K562 (cell line): ENCODE measurements at regions not wholly inside any gene's neighbourhood (a gene's known extent, or its start where the extent isn't known, plus 50 kb on each side); places are given as distances from the start of the nearest gene placed in this dataset.

ENCODE experiments used
- ATAC-seq: fragments of 200-7000 bp; cut with Tn5 transposase; 3 replicates; pipeline ENCODE4 v1.9.1; 2020; ENCODE audit warnings: moderate library complexity
- BruUV-seq: library from RNA; stranded (reverse); fragments of 400-500 nt; replicated peaks from 2 replicates; lab custom pipeline; 2021; lab: Mats Ljungman, UMichigan
- CTCF ChIA-PET: fragments of 300-600 bp; formaldehyde crosslinking; extraction: SDS; loops from one replicate; lab custom pipeline; 2021; ENCODE audit warnings: low intra/inter-chr PET ratio; lab: Yijun Ruan, JAX
- POLR2A ChIA-PET: fragments of 300-600, 350-650 bp; sonication (Branson Sonifier 250); formaldehyde crosslinking; extraction: SDS; loops from one replicate; lab custom pipeline; 2021; ENCODE audit warnings: antibody characterized with exemption, inconsistent platforms; lab: Yijun Ruan, JAX
- DNase-seq, 4 experiments: peaks; one replicate each; pipeline versions ENCODE4 v3.0.0 to v3.0.0-alpha.2; 2011 to 2018; ENCODE audit warnings: low spot score in 3 of 4, mixed read lengths in 3 of 4; ENCODE audit errors: extremely low read depth in 1 of 4
- FAIRE-seq: peaks from 2 replicates; lab custom pipeline; 2011; peaks lifted over from hg19 to GRCh38; lab: Jason Lieb, UNC
- H2AFZ ChIP-seq: 2 replicates; pipeline ENCODE4 v1.6.0; 2011; ENCODE audit warnings: low read depth, low read length, control low read depth, inconsistent platforms
- H3K27ac ChIP-seq: fragments of 200-600 bp; 3 replicates; pipeline ENCODE4 v1.8.0; 2011; ENCODE audit warnings: low read depth, mild to moderate bottlenecking, control low read depth, inconsistent platforms, low read length, moderate library complexity, mixed read lengths; ENCODE audit errors: extremely low read depth
- H3K27me3 ChIP-seq, 2 experiments: fragments of 300-600 bp in 1 of 2; 2 replicates in 1 of 2; 3 replicates in 1 of 2; pipeline versions ENCODE4 v1.6.0 to v1.8.0; 2011; ENCODE audit warnings: inconsistent platforms in 2 of 2, low read length in 2 of 2, mild to moderate bottlenecking in 1 of 2, mixed read lengths in 1 of 2, moderate library complexity in 1 of 2; ENCODE audit not compliant: control insufficient read depth in 2 of 2, insufficient read depth in 2 of 2
- H3K36me3 ChIP-seq: fragments of 300-600 bp; 3 replicates; pipeline ENCODE4 v1.8.0; 2011; ENCODE audit warnings: mild to moderate bottlenecking, low read length, inconsistent platforms; ENCODE audit not compliant: control insufficient read depth, insufficient read depth
- H3K4me1 ChIP-seq, 2 experiments: fragments of 200-600 bp in 1 of 2; replicated peaks in 1 of 2; 2 replicates in 1 of 2; 3 replicates in 1 of 2; pipeline versions ENCODE4 v1.5.1 to v1.8.0; 2011; ENCODE audit warnings: inconsistent platforms in 2 of 2, low read length in 2 of 2, mild to moderate bottlenecking in 1 of 2, mixed read lengths in 1 of 2, moderate library complexity in 1 of 2; ENCODE audit not compliant: control insufficient read depth in 2 of 2, insufficient read depth in 2 of 2
- H3K4me2 ChIP-seq: 2 replicates; pipeline ENCODE4 v1.6.1; 2011; ENCODE audit warnings: low read length, control low read depth, inconsistent platforms, mixed read lengths; ENCODE audit not compliant: insufficient read depth
- H3K4me3 ChIP-seq: fragments of 200-600 bp; sonication (generic), shearing (Covaris generic); 2 replicates; pipeline ENCODE4 v1.5.1; 2016; ENCODE audit warnings: control low read depth, inconsistent platforms
- H3K79me2 ChIP-seq: fragments of 200-600 bp; 3 replicates; pipeline ENCODE4 v1.8.0; 2011; ENCODE audit warnings: low read length, inconsistent platforms; ENCODE audit not compliant: control insufficient read depth, insufficient read depth
- H3K9ac ChIP-seq, 2 experiments: 2 replicates each; pipeline versions ENCODE4 v1.6.0 to v1.6.1; 2011; ENCODE audit warnings: low read depth in 2 of 2, low read length in 2 of 2, control low read depth in 1 of 2, inconsistent platforms in 1 of 2, mild to moderate bottlenecking in 1 of 2, mixed read lengths in 1 of 2; ENCODE audit not compliant: insufficient read depth in 1 of 2
- H3K9me1 ChIP-seq: one replicate; pipeline ENCODE4 v1.6.0; 2011; ENCODE audit warnings: inconsistent platforms, mild to moderate bottlenecking, low read length, moderate library complexity; ENCODE audit not compliant: control insufficient read depth, insufficient read depth
- H3K9me3 ChIP-seq: replicated peaks from 2 replicates; pipeline ENCODE4 v1.5.1; 2011; ENCODE audit warnings: low read depth, low read length, inconsistent platforms; ENCODE audit not compliant: control insufficient read depth, insufficient read depth
- H4K20me1 ChIP-seq: replicated peaks from 2 replicates; pipeline ENCODE4 v1.6.1; 2011; ENCODE audit warnings: low read length, inconsistent platforms, mixed read lengths; ENCODE audit not compliant: control insufficient read depth, insufficient read depth
- DIDO1 ChIP-seq: fragments of 450-650 bp; IDR thresholded peaks from 2 replicates; pipeline ENCODE4 v1.6.1; 2016; ENCODE audit warnings: low read depth, missing biosample characterization, missing genetic modification characterization
- EP400 ChIP-seq: fragments of 450-650 bp; IDR thresholded peaks from 2 replicates; pipeline ENCODE4 v1.6.1; 2017; ENCODE audit warnings: antibody characterized with exemption, mild to moderate bottlenecking, moderate library complexity
- HNRNPUL1 ChIP-seq: fragments of 200-400 bp; formaldehyde crosslinking; IDR thresholded peaks from 2 replicates; pipeline ENCODE4 v1.6.1; 2017; ENCODE audit warnings: low read length
- IFI16 ChIP-seq: fragments of 250-450 bp; sonication (Bioruptor Pico); IDR thresholded peaks from 2 replicates; pipeline ENCODE4 v2.1.2; 2022; ENCODE audit warnings: mild to moderate bottlenecking, inconsistent platforms
- JUND ChIP-seq, 2 experiments: IDR thresholded peaks; 2 replicates in 1 of 2; 3 replicates in 1 of 2; pipeline ENCODE4 v1.6.1; 2011; ENCODE audit warnings: borderline replicate concordance in 2 of 2, low read depth in 2 of 2, low read length in 2 of 2, improper control_type of control experiment in 1 of 2, missing biosample characterization in 1 of 2, missing genetic modification characterization in 1 of 2, missing genetic modification reagents in 1 of 2
- NBN ChIP-seq: fragments of 450-650 bp; IDR thresholded peaks from 2 replicates; pipeline ENCODE4 v1.6.1; 2016; ENCODE audit warnings: low read depth, mild to moderate bottlenecking
- NR2F6 ChIP-seq: fragments of 450-650 bp; formaldehyde crosslinking; IDR thresholded peaks from 2 replicates; pipeline ENCODE4 v1.4.0; 2020; ENCODE audit warnings: mild to moderate bottlenecking
- PCBP2 ChIP-seq: fragments of 200-400 bp; formaldehyde crosslinking; IDR thresholded peaks from 2 replicates; pipeline ENCODE4 v1.6.1; 2018; ENCODE audit warnings: low read length, low read depth, mild to moderate bottlenecking, moderate library complexity; ENCODE audit not compliant: poor library complexity, severe bottlenecking
- PTBP1 ChIP-seq: fragments of 200-400 bp; formaldehyde crosslinking; IDR thresholded peaks from 2 replicates; pipeline ENCODE4 v1.6.1; 2017; ENCODE audit warnings: low read depth, low read length
- TGIF2 ChIP-seq: sonication (generic); formaldehyde crosslinking; IDR thresholded peaks from 2 replicates; pipeline ENCODE4 v1.8.1; 2022; ENCODE audit warnings: mild to moderate bottlenecking, missing genetic modification reagents, moderate library complexity
- ZFP30 ChIP-seq: fragments of 250-450 bp; sonication (Bioruptor Pico); IDR thresholded peaks from 2 replicates; pipeline ENCODE4 v1.8.0; 2022; ENCODE audit warnings: moderate library complexity, mild to moderate bottlenecking, inconsistent platforms, borderline replicate concordance
- ZNF57 ChIP-seq: fragments of 450-650 bp; formaldehyde crosslinking; IDR thresholded peaks from 2 replicates; pipeline ENCODE4 v1.4.0; 2020; ENCODE audit warnings: mild to moderate bottlenecking, moderate library complexity
- ZNF778 ChIP-seq: fragments of 450-650 bp; formaldehyde crosslinking; IDR thresholded peaks from 2 replicates; pipeline ENCODE4 v1.4.0; 2020; ENCODE audit warnings: mild to moderate bottlenecking, moderate library complexity
- WGBS: fragments of 100-300 bp; shearing (Covaris generic); methylation state at CpG from one replicate; pipeline ENCODE4 v1.1.6; 2016; ENCODE audit warnings: low coverage, mixed read lengths; ENCODE audit not compliant: insufficient coverage; ENCODE audit errors: missing lambda C conversion rate; 5-methylcytosine and 5-hydroxymethylcytosine counted together
- in situ Hi-C: fragments of 300-500 bp; cut with MboI; formaldehyde crosslinking; loops from 4 replicates; pipeline ENCODE4 v1.15.0; 2018; ENCODE audit warnings: inconsistent platforms, mixed read lengths
- intact Hi-C: fragments of 100-400 bp; cut with micrococcal nuclease; formaldehyde crosslinking; loops from 2 replicates; pipeline ENCODE4 v1.14.2; 2022
- TF ChIP-seq, protein P1 (sequence below): fragments of 250-450 bp; sonication (Bioruptor Pico); IDR thresholded peaks from 2 replicates; pipeline ENCODE4 v1.4.0; 2020; ENCODE audit warnings: mild to moderate bottlenecking, moderate library complexity
- TF ChIP-seq, protein P2 (sequence below): IDR thresholded peaks from 2 replicates; pipeline ENCODE4 v1.6.1; 2012; ENCODE audit warnings: low read depth, low read length, improper control_type of control experiment, borderline replicate concordance
- TF ChIP-seq, protein P3 (sequence below): fragments of 250-450 bp; sonication (Bioruptor Pico); IDR thresholded peaks from 2 replicates; pipeline ENCODE4 v1.9.0; 2021; ENCODE audit warnings: mild to moderate bottlenecking
- TF ChIP-seq, protein P4 (sequence below): fragments of 150-350 bp; conservative IDR thresholded peaks from 2 replicates; pipeline ENCODE4 v1.6.1; 2014; ENCODE audit warnings: low read length

DNA sequence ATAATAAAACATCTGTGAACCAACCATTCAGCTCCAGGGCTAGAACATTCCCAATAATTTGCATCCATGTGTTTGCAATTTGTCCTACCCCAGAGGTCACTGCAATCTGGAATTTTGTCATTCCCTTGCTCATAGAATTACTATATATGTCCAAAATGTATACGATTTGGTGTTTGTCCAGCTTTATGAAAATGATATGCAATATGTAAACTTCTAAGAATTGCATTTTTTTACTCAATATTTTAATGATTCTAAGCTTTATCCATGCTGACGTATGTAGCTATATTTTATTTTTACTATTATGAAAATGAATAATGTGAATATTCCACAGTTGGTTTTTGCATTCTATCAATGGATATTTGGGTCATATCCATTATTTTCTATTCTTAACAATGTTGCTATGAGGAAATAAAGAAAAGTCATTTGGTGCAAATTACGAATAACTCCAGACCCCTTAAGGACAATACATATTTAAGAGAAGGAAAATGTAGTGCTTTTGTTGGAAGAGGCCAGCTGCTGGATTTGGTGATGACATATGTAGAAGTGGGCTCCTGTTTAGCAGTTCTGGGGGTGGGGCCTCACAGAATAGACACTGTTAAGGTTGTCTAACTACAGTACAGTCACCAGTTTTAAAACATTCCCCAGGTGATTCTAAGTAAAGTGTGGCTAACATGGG lies 139.4 kb downstream of the SLC38A4 start:
- ATAC-seq = no peak
- Histone ChIP-seq H3K79me2 (no peaks in the 10 kb centered on the region), H3K4me2 (no peak overlapping the region), H2AFZ (no peak overlapping the region), H3K9me3 (no peaks in the 10 kb centered on the region; the same call in 1 of the 2 replicates), H3K27me3 (no peaks in the 10 kb centered on the region; a peak in 1 of 5 replicates), H3K4me3 (no peak overlapping the region), H3K4me1 (no peaks in the 10 kb centered on the region), H3K27ac (no peak overlapping the region), H3K9ac (no peak overlapping the region), H3K36me3 (no peaks in the 10 kb centered on the region), H3K9me1 (no peaks in the 10 kb centered on the region), H4K20me1 (no peaks in the 10 kb centered on the region)
- FAIRE-seq = no peak
- CTCF ChIA-PET = no interaction called here
- BruUV-seq = no TSS peak
- POLR2A ChIA-PET = interaction anchor here (0.6 to 1.5 kb wide), 2 partner anchors 17 to 30 kb away, joined by 3 read pairs; no protein-coding TSS in a partner anchor
- intact Hi-C loops = no loop called here
- no peak for DNase-seq
- WGBS = 0% methylated on average over 3 of the region's 3 CpGs
- in situ Hi-C loops = no loop called here
- TF ChIP-seq PTBP1 (no peak), DIDO1 (tag) (no peak), NBN (no peak), ZFP30 (CRISPR knock-in tag) (no peak), PCBP2 (no peak), NR2F6 (no peak), EP400 (no peak), JUND (IDR thresholded peaks at IDR 0.05; ENCODE audit: borderline replicate concordance, low read depth, low read length) (no peak), JUND (tag; IDR thresholded peaks at IDR 0.05; ENCODE audit: borderline replicate concordance, low read depth, low read length) (no peak), IFI16 (CRISPR knock-in tag) (no peak), HNRNPUL1 (no peak), ZNF778 (CRISPR knock-in tag) (no peak), ZNF57 (CRISPR knock-in tag) (no peak), TGIF2 (CRISPR knock-in tag) (no peak)
- TF ChIP-seq, protein P1, sequence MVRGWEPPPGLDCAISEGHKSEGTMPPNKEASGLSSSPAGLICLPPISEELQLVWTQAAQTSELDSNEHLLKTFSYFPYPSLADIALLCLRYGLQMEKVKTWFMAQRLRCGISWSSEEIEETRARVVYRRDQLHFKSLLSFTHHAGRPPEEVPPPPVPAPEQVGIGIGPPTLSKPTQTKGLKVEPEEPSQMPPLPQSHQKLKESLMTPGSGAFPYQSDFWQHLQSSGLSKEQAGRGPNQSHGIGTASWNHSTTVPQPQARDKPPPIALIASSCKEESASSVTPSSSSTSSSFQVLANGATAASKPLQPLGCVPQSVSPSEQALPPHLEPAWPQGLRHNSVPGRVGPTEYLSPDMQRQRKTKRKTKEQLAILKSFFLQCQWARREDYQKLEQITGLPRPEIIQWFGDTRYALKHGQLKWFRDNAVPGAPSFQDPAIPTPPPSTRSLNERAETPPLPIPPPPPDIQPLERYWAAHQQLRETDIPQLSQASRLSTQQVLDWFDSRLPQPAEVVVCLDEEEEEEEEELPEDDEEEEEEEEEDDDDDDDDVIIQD (CRISPR knock-in tag) = no peak
- TF ChIP-seq, protein P2, sequence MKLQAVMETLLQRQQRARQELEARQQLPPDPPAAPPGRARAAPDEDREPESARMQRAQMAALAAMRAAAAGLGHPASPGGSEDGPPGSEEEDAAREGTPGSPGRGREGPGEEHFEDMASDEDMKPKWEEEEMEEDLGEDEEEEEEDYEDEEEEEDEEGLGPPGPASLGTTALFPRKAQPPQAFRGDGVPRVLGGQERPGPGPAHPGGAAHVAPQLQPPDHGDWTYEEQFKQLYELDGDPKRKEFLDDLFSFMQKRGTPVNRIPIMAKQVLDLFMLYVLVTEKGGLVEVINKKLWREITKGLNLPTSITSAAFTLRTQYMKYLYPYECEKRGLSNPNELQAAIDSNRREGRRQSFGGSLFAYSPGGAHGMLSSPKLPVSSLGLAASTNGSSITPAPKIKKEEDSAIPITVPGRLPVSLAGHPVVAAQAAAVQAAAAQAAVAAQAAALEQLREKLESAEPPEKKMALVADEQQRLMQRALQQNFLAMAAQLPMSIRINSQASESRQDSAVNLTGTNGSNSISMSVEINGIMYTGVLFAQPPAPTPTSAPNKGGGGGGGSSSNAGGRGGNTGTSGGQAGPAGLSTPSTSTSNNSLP = no peak
- TF ChIP-seq, protein P3, sequence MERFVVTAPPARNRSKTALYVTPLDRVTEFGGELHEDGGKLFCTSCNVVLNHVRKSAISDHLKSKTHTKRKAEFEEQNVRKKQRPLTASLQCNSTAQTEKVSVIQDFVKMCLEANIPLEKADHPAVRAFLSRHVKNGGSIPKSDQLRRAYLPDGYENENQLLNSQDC (CRISPR knock-in tag) = no peak
- TF ChIP-seq, protein P4, sequence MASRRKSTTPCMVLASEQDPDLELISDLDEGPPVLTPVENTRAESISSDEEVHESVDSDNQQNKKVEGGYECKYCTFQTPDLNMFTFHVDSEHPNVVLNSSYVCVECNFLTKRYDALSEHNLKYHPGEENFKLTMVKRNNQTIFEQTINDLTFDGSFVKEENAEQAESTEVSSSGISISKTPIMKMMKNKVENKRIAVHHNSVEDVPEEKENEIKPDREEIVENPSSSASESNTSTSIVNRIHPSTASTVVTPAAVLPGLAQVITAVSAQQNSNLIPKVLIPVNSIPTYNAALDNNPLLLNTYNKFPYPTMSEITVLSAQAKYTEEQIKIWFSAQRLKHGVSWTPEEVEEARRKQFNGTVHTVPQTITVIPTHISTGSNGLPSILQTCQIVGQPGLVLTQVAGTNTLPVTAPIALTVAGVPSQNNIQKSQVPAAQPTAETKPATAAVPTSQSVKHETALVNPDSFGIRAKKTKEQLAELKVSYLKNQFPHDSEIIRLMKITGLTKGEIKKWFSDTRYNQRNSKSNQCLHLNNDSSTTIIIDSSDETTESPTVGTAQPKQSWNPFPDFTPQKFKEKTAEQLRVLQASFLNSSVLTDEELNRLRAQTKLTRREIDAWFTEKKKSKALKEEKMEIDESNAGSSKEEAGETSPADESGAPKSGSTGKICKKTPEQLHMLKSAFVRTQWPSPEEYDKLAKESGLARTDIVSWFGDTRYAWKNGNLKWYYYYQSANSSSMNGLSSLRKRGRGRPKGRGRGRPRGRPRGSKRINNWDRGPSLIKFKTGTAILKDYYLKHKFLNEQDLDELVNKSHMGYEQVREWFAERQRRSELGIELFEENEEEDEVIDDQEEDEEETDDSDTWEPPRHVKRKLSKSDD = no peak
